Retina (tissue), 1 donor: ENCODE measurements at regions not wholly inside any gene's neighbourhood (a gene's known extent, or its start where the extent isn't known, plus 50 kb on each side); places are given as distances from the start of the nearest gene placed in this dataset.

Experiments
- DNase-seq: peaks from one replicate; pipeline ENCODE4 v3.0.0-alpha.2; 2016

DNA sequence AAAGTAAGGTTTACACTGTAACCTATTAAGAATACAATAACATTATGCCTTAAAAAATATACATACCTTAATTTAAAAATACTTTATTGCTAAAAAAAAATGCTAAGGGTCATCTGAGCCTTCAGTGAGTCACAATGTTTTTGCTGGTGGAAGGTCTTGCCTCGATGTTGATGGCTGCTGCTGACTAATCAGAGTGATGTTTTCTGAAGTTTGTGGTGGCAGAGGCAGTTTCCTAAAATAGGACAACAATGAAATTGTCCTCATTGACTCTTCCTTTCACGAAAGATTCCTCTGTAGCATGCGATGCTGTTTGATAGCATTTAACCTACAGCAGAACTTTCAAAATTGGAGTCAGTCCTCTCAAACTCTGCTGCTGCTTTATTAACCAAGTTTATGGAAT lies 97.6 kb downstream of the FAT3 start:
- no peak for DNase-seq

DNA sequence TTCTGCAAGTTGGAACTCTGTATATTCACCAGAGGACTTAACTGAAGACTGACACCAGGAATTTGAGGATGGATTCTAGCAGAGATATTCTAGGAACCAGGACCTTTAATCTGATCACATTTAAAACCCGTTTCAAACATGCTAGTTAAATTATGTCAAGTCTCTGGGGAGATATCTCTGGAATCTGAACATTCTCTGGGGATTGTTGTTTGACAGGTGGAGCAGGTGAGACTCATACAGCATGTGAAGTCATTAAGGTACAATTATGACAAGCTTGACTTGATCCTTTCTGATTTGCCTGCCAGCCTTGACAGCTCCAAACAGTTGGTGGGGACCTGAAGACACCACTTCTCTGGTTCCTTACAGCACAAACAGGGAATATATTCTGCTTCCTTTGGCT lies 100.3 kb downstream of the FAT3 start:
- DNase-seq, result no peak

DNA sequence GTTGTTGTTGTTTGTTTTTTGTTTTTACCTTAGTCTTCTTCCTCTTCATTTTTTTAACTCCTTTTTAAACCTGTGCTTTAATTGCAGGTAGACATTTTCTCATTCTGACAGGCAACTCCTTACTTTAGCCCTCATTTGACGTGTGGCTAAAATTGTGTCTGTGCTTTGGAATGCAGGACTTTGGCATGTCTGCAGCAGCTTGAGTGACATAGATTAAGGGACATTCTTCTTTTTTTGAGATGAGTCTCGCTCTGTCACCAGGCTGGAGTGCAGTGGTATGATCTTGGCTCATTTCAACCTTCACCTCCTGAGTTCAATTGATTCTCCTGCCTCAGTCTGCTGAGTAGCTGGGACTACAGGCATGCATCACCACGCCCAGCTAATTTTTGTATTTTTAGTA lies 100.8 kb downstream of the FAT3 start:
- no peak for DNase-seq

DNA sequence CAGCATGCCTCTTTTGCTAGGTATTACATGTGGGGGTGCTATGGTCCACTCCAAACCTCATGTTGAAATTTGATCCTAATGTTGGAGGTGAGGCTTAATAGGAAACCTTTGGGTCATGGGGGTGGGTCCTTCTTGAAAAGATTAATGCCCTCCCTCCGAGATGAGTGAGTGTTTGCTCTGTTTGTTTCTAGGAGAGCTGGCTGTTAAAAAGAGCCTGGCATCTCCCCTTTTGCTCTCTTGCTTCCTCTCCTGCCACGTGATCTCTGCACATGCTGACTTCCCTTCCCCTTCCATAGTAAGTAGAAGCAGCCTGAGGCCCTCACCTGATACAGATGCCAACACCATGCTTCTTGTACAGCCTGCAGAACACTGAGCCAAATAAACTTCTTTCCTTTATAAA lies 104.5 kb downstream of the FAT3 start:
- no peak for DNase-seq

DNA sequence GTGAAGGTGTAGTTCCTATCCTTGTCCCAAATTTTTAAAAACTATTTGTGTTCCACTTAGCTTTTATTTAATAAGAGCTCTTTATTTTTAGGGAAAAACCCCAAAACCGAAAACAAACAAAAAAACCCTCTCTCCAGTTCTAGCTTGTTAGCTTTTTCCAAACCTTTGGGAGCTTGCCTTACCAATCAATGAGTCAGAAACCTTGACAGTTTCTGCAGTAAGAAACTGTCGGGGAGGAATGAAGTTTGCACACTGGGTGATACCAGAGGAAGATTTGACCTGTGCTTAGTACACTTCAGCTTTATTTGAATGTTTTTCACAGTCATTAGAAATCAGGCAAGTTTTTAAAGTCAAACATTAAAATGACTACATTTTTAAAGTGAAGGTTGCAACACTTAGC lies 105.0 kb downstream of the FAT3 start:
- no peak for DNase-seq

DNA sequence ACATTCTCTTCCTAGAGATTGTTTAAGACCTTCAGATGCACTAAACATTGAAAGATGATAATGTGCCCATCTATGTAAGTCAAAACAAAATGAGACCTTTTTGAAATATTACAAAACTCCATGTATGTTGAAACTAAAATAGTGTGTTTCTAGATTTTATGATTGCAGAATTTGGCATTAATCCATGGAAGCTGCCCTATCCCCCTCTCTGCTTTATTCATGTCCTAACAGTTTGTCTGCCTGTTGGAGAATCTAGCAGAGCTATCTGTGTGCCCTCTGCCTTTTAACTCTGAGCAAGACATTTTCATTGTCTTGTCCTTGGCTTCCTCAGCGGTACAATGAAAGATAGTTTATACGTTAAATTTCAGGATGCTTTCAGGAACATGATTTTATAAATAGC lies 105.5 kb downstream of the FAT3 start:
- peak; percentile 23 for DNase-seq

DNA sequence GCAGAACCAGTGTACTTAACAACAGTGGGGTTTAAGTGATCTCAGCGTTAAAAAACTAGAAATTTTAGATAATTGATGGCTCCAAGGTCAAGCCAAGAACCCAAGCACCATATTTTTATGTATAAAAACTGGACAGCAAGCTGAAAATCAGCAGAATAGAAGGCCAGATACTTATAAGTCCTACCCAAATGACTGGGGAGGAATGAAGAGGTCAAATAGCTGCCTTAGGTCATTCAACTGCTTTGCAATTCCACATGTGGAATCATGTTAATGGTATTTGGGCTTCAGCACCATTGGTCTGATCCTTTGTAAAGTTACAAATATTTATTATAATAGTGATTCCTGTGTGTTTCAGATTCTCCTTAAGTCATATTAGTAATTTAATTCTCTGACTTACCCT lies 108.4 kb downstream of the FAT3 start:
- no peak for DNase-seq

DNA sequence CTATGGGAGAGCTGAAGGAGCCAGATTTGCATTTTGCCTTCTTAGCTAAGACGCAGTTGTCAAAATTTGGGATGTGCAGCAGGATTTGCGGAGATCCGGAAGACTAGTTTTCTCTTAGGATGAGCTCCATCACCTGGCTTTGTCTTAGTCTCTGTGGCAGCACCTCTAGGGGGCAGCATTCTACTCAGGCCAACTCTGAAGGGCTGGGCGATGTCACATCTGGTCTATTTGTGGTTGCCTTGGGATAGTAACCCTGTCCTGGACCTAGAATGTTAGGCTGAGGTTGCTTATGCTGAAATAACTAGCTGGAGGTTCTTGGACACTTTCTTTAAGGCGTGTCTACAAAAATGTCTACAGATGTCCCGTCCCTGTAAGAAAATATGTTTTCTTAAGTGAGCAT lies 116.2 kb downstream of the FAT3 start:
- DNase-seq, result no peak

DNA sequence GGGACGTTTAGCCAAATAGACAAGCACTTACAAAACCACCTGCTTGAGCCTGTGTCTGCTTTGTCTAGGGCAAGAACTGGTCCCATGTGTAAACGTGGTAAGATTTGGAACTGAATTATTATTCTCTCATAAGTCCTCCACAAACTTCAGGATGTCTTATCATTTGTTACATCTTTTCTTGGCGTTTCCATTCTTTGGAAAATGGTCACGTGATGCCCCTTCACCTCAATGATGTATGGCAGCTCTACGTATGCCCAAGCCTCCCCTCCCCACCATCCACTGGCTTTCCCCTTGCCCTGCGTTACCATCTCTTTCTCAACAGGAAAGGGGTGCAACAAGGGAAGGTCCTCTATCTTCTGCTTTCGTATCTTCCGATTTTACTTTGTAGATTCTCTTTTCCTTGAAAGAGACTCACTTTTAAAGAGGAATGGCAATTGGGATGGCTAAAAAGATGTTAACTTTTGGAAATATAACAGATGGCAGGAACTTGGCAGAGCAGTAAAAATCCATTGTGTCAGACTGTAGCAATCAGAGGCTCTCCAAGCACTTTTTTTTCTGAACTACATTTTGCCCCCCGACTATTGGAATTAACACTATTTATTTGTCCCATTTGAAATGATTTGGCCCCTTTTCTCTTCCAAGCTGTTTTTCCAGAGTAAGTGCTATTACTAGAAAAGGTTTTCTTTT lies 117.6 kb downstream of the FAT3 start:
- DNase-seq, result no peak

DNA sequence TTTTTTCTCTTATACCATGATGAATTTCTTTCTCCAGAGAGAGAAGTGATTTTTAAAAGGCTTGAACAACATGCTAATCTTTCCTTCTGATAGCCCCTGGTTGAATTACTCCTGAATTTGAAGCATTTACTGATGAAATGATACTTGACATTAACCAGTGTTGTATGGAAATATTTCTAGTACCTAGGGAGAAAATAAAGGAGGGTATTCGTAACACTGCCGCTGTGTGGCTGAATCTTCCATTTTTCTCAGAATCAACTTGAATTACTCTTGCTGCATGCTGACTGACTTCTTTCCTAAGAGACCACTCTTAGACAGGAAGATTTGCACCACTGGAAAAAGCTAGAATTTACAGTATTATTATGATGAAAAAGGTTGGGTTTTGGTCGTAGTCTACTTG lies 118.3 kb downstream of the FAT3 start:
- DNase-seq, result no peak

DNA sequence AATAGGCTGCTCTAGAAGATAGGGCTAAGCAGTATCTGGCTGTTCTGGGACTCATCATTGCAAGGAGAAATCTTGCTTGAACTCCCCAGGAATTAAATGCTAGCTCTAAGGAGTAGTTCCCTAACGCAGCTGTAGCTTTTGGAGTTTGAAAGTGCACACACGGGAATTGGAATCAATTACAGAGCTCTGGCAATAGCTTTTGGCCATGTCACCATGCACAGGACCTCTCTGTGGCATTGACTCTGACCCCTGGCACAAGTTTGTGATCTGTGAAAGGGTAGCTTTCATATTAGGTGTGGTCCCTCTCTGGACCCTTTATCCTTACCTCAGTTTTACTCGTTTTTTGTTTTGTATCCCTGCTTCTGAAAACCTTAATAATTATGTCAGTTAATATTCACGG lies 121.6 kb downstream of the FAT3 start:
- no peak for DNase-seq

DNA sequence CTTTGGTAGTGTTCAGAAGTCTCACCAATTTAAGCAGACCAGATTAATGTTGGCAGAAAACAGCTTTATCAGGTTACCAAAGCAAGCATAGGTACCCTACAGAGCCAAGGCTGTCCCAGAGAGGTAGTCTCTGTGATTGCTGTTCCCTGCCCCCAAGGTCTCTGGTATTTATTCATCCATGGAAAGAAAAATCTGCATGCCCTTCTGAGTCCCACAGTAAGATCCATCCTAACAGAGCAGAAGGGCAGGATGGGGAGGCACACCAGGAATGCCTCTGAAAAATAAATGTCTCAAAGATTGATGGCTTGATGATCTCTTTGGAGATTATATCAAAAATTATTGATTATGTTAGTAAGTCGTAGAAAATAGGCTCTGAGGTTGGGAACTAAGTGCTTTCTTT lies 122.8 kb downstream of the FAT3 start:
- no peak for DNase-seq

DNA sequence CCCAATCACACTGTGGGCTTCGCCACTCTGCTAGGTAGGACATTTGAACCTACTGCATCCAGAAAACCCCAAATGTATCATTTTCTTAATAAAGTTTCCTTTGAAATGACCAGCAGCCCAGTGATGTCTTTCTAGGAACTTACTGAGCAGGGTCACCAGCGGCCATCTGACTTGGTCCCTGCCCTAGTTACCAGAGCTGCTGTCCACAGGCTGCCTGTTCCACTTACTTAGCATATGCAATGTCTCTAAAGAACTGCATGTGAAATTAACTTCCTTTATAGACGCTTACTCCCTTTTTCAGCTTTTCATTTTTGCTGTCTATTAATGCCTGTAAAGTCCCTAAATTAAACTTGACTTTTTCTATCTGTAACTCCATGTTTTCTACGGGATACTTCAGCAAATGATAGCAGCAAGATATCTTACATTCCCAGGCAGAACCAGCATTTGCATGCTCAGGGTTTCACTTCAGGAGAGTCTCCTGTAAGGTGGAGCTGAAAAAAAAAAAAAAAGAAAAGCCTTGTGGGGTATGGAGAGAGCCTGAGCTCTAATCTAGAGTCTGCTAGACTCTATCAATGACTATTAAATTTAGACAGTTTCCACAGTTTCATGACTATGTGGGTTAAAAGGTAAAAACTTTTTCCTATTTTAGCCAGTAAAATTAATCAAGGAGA lies 125.0 kb downstream of the FAT3 start:
- DNase-seq, result no peak

DNA sequence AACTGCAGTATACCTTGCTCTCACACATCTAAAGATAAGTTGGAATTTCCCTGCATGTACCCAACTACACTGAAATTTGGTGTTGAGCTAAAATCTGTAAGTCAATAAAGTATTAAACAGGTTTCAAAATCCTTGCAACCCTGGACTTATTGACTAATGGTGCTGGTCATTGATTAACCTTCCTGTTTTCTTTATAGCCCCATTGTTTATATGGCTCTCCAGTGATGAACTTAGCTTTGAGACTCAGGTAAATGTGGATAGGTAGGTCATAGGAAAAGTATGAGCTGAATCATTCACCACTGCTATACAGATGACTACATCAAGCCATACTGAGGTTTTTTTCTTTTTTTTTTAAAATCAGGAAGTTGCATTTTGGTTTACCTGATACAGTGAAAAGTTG lies 132.7 kb downstream of the FAT3 start:
- DNase-seq, result no peak

DNA sequence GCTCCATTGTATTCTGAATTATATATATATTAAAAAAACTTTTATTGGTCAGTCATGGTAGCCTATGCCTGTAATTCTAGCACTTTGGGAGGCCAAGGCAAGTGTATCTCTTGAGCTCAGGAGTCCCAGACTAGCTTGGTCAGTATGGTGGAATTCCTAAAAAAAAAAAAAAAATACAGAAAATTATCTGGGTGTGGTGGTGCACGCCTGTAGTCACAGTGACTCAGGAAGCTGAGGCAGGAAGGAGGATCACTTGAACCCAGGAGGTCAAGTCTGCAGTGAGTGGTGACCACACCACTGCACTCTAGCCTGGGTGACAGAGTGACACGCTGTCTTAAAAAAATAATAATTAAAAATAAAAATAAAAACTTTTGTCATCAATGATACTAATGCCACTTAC lies 133.2 kb downstream of the FAT3 start:
- no peak for DNase-seq

DNA sequence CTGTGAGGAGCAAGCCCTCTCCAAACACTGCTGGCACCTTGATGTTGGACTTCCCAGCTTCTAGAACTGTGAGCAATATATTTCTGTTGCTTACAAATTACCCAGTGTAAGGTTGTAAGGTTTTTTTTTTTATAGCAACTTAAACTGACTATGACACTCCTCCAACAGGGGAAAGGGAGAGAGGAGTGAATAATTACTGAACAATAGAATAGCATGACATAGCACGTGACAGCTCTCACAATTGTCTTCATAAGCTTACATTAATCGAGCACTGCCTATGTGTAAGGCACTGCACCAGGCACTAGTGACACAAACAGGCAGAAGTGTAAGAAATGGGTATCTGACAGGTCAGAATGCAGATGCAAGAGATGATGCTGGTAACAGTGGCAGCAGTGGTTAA lies 136.9 kb downstream of the FAT3 start:
- no peak for DNase-seq

DNA sequence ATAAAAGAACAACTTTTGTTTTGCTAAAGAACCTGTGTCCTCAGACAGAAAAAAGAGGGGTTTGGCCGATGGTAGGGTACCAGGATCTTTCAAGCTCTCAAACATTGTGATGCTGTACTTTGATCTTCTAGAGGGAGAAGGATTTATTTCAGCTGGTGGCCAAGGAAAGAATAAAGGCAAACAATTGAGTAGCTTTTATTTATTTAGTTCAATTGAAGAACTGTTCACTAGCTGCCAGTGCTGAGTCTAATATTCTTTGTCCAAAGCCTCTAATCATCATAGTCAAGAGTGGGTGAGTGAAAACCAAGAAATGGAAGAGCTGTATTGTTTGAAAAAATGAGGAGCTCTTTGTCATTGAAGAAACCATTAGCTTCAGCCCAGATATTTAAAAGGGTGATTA lies 138.4 kb downstream of the FAT3 start:
- no peak for DNase-seq

DNA sequence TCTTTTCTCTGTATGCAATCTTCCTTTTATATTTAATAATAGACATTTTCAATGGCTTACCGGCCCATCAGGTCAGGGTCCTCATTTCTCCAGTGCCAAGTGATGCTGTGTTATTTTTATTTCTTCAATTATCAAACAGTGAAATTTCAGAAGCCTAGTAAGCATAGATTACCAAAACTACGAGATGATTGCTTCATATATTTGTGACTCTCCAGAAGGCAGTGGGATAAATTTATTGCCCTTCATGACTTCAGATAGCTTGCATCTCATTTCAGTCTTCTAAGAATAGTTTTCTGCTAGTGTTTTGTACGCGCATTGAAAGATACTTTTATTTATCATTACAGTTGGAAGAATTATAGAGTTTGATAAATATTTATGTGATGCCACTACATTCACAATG lies 139.6 kb downstream of the FAT3 start:
- no peak for DNase-seq

DNA sequence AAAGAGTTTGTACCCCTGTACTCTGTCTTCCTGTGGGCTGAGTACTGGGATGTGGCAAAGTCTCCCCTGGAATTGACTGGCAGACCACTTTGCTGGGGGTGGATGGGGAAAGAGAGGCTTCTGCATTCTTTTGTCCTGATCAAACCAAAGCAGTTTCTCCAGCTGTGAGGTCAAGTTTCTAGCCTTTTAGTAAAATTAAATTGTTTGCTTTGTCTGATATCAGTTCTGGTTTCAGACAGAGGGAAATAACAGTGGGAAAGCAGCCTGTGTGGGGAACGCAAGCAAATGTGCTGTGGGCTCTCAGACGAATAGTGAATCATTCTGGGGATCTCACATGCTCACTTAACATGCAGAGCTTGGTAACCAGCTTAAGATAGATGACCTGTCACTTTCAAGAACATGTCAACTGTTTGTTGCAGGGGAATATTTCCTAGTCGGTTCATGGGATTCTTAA lies 151.6 kb downstream of the FAT3 start:
- no peak for DNase-seq

DNA sequence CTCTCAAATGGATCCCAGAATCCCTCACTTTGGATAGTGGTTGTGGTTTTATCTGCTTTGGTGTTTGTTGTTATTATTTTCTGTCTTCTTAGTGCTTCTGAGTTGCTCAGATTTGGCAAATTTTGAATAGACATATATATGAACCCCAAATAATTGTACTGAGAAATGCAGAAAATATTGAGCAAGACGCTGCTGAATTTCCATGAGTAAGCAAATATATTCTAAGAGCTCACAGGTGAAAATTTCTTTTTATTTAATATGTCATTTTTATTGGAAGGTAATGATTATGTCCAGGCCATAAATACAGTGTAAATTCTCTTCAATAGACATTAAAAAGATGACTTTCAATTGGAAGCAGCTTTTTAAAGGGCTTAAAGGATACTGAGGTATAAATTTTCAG lies 152.1 kb downstream of the FAT3 start:
- no peak for DNase-seq

DNA sequence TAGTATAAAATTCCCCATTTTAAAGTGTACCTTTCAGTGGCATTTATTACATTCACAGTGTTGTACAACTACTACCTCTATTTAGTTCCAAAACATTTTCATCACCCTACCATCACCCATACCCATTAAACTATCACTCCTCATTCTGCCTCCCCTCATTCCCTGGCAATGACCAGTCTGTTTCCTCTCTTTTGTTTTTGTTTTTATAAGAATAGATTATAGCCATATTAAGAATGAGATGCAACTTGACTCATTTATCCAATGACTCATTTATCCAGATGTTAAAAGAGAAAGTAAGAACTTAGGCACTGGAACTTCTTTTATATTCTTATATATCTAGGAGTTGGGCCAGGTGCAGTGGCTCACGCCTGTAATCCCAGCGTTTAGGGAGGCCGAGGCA lies 156.3 kb downstream of the FAT3 start:
- no peak for DNase-seq

DNA sequence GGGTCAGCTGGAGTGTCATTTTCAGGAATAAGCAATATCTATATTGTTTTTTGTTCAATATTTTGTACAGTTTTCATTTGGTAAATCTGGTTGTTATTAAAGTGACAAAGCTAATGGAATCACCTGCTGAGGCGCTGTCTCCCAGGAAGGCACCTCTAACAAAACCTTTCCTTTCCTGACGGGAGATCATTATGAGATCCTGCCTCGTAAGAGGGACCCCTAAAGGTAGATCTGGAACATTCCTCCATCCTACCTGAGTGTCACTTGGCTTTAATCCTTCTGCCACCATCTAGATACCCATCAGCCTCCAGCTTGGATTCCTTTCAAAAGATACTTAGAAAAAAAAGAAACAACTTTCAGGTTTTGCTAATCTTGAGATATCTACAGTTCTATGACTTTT lies 157.7 kb downstream of the FAT3 start:
- DNase-seq, result no peak

DNA sequence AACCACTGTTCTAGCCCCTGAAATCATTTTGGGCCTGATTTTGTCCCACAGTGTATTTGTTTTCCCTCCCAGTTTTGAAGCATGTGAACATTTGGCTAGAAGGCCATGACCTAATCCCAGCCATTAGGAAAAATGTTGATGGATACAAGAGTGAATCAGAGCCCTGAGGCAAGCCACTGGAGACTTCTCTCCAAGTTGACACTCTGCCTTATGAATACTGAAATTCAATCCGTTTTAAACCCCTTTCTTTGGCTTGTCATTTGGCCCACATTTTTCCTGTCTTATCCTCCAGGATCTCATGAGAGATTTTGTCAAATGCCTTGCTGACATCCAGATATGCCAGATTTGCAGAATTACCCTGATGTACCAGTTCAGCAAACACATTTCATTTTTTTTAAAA lies 158.8 kb downstream of the FAT3 start:
- no peak for DNase-seq

DNA sequence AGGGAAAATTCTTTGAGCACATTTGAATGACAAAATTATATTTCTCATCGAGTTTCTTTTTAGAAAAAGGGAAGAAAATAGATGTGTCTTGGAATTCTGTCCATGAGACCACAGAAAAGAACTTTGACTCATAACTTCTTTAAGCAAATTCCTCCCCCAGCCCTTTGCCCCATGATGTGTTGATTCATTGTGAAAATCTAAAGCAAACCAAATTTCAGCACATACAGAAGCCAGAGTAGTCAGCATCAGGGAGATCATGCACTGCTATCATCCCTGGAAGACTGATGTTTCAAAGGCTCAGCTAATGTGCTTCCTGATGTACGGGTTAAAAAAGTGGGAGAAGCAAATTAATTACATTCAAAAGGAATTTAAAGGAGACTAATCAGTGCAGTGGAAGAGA lies 159.7 kb downstream of the FAT3 start:
- no peak for DNase-seq

DNA sequence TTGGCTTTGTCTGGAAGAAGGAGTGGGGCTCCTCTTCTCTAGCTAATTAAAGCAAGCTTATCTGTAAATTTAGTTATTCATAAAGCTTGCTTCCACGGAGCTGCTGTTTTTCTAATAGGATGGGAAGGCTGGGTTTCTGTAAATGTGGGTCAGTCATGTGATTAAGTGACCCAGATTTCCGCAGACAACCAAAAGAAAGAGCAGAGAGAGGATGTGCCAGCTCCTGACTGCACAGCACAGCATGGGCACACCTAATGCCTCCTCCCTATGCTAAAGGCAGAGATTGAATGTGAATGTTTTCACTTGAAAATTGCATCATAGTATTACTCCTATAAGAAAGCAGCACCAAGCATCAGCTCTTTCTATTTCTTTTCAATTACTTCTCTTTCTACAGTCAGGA lies 160.2 kb downstream of the FAT3 start:
- peak; percentile 77 for DNase-seq
